ENCODE measurements at regions not wholly inside any gene's neighbourhood (a gene's known extent, or its start where the extent isn't known, plus 50 kb on each side); places are given as distances from the start of the nearest gene placed in this dataset.
"Not testable (repeated sequence)": the region's sequence is repeated elsewhere in the genome, so short reads cannot be mapped to it uniquely, and the experiment has no call there.

DNA sequence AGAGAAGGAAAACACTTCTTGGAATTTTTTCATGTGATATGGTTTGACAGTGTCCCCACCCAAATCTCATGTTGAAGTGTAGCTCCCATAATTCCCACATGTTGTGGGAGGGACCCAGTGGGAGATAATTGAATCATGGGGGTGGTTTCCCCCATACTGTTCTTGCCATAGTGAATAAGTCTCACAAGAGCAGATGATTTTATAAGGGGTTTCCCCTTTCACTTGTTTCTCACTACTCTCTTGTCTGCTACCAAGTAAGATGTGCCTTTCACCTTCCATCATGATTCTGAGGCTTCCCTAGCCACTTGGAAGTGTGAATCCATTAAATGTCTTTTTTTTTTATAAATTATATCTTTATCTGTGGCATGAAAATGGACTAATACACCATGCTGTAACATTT lies 250.7 kb downstream of the LPIN1 start:
- no peak for DNase-seq

DNA sequence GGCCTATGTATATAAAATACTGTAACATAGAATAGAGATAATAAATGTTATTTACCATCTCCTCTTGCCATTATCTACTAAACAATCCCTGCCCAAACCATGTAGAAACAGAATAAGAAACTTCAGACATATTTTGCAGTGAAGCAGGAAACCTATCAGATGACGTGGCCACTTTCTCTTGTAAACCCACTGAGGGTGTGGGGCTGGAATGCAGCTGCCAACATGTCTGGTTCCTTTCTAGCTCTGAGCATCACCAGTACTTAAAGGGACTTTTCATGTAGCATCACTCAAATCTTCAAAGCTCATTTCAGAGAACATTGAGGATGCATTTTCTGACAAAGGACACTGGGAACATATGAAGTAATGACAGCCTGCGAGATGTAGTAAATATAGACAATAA lies 251.8 kb downstream of the LPIN1 start:
- DNase-seq: no peak

DNA sequence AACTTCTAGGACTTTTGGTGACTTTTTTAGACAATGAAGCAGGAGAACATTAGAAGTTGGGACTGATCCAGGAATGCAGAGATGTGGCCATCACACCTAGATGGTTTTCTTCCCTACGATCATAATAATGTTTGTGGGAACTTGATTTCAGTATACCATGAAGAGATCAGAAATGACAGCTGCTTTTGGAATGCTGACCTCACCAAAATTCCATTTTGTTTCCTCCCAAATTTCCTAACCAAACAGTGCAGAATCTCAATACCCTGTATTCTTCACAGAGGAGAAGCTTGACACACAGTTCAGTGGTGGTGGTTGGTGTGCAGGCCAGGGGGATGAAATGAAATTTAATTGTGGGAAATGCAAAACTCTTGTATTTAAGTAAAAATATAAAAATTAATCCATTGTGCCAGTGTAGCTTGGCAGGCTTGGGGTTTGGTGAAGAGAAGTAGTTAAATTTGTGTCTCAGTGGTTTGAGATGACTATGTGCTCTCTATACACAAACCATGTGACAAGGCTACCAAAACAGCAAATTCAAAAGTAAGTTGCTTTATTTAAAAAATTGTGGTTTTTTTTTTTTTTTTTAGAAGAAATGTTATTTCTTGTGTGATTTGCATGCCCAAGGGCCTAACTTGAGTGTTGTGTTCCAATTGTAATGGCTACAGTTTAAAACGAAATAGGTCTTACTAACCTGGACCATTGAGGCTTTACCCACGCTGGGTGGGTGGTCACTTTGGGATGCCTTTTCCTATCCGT lies 252.4 kb downstream of the LPIN1 start:
- DNase-seq: no peak

DNA sequence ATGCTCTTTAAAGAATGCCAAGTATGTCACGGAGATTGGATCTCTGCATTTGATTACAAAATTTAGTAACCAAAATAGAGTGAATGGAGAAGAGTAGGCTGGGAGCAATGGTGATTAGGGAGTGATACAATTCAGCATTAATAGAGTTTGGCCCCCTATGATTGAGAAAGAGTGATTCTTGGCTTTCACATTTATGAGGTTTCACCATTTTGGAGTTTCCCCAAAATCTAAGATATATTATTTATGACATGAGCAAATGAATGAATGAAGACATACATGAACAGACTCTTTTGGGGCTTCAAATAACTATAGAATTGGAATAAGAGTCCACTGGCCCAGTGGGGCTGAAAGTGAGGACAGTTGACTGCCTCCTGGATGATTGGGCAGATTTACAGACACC lies 255.2 kb downstream of the LPIN1 start:
- no peak for DNase-seq

DNA sequence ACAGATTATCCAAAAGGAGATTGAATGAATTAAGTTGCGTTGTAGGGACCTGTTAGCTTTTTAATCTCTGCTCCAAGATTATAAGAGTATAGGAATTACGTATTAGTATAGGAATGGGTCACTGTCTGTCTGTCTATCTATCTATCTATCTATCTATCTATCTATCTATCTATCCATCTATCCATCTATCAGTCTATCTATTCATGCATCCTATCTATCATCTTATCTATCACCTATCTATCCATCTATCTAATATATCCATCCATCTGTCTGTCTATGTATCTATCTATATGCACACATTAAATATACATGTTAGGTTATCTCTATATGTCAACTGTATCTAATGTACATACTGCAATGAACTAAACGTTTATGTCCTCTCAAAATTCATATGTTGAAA lies 255.8 kb downstream of the LPIN1 start:
- DNase-seq: no peak

DNA sequence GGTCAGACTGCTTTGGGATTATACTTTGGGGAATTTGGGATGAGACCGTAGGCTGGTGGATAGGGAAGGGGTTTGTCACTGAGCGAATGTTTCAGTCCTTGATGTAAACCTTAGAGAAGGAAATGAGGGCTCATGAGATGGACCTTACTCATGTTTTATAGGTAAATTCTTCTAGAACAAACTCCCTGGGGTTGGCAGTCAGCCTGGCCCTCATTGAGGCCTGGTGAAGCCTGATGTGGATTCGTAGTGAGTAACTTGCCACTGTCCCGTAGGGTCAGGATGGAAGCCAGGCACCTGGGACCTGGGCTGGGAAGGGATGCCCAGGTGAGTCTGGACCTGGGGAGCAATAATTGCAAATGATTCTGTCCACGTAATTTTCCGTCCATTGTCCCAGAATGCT lies 258.3 kb downstream of the LPIN1 start:
- no peak for DNase-seq

DNA sequence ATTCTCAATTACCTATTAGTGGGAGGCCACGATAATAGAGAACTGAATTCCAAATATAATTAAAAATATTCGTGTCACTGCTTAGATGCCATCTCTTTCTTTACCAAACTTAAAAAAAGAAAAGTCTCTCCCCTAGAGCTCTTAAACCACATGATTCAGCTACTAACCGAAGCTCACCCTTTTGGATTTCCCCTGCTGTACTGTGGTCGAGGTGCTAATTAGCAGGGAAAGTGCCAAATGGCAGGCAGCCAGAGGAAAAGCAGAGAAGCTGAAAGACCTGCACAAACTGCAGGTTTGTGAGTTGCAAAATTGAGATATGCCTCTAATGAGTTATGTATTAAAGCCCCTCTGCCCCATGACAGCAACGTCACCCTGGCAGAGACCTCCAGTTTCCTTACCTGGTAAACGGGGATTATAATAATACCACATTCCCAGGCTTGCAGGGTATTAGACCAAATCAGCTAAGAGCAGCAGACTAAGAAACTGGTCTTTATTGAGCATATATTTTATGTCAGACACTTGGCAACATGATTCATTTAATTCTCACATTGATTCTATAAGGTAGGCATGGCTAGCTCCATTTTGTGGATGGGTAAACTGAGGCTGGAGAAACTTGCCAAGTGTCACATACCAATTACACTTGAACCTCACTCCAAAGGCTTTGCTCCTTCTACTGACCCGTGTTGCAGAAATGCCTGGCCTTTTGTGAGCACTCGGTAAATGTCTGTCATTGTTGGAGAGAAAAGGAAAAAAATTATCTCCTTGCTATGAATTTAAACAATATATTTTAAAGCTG lies 259.7 kb downstream of the LPIN1 start:
- DNase-seq: peak; percentile 17 to 55 (median 48)

DNA sequence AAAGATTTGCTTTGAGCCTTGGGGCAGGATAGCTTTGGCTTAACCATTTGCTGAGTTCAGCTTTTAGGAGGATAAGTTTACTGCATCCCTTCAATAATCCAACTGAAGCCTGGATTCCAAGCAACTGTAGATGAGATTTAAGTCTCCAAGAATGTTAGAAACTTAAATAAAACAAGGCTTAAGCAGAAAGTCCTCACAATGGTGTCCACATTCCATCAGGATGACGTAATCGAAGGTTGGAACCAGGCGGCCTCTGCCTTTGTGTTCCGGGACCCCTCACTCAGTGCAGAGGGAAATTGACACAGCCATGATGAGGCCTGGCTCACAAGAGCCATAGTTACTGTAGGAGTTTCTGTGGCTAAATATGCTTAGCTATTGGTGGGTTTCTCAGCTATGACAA lies 260.4 kb downstream of the LPIN1 start:
- no peak for DNase-seq

DNA sequence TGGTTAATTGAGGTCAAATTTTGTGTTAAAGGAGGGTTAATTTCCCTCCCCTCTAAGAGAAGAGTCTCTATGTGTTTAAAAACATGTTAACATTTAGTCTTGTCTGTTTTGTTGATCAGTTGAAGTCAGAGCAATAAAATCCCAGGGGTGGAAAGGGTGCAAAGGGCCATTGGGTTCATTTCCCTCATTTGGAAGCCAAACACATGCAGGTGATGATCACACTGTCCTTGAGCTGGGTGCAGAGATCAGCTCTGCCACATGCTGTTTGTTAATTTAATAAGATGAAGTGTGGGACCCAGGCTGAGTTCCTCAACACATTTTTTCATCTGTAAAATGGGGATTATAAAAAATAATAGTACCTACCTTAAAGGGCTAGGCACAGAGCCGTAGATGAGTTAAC lies 260.9 kb downstream of the LPIN1 start:
- no peak for DNase-seq

DNA sequence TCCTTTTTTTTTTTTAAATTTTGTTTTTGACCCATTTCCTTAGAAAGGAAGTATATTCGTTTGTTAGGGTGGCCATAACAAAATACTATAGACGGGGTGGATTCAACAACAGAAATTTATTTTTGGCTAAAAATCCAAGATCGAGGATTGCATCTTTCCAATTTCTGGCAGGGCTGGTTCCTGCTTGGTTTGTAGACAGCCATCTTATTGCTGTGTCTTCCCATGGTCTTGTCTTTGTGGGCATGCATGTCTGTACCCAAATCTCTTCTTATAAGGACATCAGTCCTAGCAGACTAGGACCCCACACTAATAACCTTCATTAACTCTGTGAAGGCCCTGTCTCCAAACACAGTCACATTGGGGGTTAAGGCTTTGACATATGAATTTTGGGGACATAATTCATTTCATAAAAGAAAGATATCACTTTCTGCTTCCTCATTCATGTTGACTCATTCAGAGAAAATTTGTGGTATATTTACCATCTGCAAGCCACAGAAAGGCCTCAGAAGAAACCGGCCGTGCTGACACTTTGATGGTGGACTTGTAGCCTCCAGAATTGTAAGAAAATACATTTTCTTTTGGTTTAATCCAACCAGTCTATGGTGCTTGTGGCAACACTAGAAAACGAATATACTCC lies 262.1 kb downstream of the LPIN1 start:
- no peak for DNase-seq

DNA sequence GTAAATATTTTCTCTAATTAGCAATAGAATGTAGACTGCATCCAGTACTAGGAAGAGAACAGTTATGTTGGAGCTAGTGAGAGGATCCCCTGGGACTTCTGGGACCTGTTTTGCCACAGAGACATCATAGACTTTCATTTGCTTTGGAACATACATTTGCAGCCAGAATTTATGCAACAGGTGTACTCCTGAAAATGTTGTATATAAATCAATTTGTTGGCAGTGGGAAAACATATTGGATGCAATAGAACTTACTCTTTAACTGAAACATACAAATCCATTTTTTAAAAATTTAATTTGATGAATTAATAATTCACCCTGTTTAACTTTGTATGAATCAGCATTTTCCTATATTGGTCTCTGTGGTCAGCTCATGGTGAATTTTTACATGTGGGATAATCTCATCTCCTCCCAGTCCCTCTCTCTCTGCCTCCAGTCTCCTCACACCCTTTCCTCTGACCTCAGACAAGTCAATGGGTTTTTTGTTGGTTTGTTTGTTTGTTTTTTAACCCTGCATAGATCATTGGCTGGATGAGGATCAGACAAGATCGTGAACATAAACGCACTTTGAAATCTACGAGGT lies 263.0 kb downstream of the LPIN1 start:
- no peak for DNase-seq

DNA sequence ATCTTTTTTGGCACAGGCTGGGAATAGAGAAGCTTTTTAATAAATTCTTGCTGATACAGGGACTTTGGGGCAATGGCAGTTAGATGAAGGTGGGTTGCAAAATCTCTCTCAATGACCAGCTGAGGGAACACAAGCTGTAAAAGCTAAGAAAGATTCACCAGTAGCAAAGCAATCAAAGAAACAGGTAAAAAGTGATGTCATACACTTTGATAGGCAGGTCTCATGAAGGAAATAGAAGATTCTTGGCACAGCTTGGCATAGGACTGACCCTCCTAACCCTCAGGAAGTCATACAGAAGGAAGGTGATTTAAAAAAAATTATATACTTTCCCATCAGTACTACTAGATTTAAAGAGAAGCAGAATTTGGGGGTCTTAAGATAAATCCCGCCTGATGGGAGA lies 263.6 kb downstream of the LPIN1 start:
- DNase-seq: no peak

DNA sequence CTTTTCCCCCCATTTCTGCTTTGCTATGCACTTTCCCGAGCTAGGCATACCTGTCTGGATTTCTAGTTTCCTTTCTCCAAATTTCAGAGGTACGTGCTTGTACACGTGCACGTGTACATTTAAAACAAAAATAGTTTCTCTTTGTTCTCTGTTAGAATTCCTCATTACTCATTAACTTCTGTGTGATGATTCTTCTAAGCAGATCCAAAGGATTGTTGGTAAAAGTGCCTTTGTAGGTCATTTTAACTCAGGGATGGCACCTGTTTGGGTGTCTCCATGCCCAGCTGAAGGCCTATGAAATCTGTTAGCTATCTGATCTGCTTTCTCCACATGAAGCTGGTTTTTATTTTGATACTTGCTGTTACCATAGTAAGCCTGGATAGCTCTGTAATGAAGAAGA lies 264.3 kb downstream of the LPIN1 start:
- no peak for DNase-seq

DNA sequence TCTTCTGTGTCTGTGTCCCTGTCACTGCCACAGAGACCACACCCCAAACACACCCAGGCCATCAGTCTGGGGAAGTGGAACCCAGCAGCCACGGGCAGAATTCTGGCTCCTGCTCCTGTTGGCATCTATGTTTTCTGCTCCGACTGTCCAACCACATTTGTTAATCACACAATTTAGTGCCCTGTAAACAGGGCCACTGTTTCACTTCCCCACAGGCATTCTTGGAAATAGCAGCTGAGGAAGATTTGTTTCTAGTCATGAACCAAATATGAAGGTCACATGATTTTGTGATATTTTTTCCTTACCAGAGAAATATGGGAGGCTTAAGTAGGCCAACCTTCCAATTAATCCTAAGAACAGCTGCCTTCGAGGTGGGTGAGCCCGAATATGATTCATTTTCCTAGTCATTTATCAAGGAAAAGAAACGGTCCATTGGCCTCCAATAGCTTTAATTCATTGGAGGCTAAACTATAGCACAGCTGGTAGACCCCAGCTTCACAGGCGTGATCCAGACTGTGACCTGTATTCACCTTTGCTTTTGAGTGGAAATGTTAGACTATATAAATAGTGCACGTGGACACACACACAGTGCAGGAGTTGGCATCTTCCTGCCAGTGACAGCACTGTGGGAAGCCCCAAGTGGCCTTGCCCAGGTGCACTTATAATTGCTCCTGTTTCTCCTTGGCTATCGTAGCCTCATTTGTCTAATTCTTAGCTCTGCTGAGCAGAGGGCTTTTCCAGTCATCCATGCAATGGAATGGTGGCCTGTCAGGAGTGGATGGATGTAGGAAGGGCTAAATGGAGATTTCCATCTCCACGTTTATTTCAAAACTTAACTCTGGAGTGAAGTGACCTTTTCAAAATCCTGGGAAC lies 267.9 kb downstream of the LPIN1 start:
- no peak for DNase-seq

DNA sequence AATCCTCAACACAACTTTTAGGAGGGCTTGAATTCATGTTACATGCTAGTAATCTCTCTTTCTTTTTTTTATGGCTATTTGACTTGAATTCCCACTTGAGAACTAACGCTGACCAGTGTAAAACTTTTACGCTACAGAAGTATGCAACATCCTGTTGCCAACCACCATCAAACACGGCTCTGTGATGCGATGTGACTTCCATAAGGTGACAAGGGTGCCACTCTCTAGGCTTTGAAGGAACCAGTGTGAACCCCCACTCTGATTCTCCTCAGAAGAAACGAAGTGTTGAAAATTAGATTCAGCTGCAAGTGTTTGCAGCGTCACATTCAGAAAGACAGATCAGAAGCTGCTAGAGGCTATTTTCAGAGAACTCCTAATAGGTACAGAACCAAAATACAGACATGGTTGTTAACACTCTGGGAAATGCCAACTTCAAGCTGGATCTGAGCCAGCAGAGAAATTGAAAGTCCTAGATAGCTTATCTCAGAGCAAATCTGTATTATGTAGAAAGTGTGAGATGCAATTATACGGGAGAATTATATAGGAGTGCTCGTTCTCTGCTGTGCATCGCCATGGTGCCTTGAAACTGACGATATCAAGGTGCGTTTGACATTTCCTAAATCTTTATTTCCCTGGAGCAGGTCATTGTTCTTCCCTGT lies 271.2 kb downstream of the LPIN1 start:
- DNase-seq: no peak

DNA sequence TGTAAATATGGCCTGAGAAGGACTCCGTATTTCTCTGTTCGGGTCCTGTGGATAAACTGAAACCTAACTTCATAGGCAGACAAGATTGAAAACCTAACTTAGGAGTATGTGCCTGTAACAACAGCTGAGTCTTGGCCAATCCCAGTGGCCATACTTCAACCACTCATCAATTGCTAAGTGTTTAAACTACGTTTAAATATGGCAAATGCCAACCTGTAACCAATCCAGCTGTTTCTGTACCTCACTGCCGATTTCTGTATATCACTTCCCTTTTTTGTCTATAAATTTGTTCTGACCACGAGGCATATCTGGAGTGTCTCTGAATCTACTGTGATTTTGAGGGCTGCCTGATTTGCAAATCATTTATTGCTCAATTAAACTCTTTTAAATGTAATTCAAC lies 272.3 kb downstream of the LPIN1 start:
- DNase-seq: not testable (repeated sequence)

DNA sequence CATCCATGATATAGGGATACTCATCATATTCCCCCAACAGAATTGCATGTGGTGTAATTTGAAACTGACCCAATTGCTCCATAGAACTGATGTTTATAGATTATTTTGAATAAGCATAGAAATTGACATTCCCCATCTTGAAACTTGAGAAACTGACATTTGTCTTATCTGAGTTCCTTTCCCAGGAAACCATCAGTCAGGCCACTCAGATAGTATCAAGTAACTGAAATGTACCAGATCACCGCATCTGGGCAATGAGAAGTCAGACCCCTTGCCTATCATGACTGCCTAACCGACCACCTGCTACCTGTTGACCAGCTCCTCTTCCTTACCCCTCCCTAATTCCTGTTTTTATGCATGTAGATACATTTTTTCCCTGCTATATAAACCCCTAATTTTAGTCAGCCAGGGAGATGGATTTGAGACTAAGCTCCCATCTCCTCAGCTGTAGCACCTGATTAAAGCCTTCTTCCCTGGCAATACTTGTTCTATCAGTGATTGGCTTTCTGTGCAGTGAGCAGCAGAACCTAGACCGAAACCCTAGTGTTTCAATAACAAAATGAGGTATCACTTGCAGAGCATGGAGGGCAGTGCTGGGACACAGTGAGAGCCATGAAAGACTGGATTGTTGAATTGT lies 274.5 kb downstream of the LPIN1 start:
- DNase-seq: no peak

DNA sequence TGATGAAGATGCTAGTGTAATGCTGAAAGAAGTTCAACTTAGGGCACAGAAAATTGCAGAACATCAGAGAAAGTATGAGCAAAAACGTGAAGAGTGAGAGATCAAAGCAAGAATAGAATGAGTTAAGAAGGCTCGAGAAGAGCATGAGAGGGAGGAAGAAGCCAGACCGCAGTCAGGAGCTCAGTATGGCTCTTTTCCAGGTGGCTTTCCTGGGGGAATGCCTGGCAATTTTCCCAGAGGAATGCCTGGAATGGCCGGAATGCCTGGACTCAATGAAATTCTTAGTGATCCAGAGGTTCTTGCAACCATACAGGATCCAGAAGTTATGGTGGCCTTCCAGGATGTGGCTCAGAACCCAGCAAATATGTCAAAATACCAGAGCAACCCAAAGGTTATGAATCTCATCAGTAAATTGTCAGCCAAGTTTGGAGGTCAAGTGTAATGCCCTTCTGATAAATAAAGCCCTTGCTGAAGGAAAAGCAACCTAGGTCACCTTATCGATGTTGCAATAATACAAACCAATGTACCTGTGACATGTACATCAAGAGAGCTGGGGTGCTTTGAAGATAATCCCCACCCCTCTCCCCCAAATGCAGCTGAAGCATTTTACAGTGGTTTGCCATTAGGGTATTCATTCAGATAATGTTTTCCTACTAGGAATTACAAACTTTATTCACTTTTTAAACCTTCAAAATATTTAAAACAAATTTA lies 277.9 kb downstream of the LPIN1 start:
- not testable (repeated sequence) for DNase-seq

DNA sequence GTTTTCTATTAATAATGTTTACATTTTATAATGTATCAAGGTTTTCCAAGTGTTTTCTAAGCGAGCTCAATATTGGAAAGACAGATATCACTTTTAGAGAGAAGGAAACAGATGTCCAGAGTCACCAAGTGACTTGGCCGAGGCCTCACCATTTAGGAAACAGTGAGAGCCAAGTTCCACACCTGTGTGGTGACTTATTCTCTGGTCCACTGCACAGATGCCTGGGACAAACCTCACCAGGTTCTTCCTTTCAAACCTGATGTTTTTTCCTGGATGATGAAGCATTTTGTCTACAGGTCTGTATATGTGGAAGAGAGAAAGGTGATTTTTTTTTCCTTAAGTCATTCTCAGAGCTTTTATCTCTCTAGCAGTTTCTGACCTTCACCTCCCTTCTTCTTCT lies 280.7 kb downstream of the LPIN1 start:
- no peak for DNase-seq

DNA sequence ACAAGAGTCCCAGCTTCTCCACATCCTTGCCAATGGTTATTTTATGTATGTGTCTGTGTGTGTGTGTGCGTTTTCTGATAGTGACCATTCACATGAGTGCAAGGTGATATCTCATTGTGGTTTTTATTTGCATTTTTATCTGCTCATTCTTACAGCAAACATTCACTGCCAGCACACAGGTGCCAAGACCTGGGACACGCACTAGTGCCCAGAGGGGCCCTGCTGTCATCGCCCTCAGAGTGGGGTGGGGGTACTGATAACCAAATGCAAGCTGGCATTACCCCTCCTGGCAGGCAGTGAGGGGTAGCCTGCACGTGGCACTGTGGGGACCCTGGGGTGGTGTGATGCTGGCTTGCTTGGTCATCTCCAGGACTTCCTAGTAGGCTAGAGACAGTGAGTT lies 285.4 kb downstream of the LPIN1 start:
- no peak for DNase-seq

DNA sequence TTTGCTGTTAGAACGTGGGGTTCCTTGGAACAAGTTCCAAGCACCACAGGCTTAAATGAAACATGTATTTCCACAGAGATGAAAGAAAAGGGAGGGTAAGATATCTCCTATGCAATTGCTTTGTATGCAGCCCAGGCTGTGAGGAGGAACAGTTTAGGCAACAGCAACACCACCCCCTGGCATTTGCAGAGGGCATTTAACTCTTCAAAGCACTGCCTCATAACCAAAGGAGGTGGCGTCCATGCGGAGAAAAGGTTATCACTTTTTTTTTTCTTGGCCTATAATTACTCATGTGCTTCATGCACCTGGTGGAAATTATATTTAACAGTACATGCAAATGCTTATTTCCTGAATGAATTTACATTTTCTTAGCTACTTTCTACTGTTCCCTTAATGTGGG lies 286.0 kb downstream of the LPIN1 start:
- no peak for DNase-seq
